H9 (cell line): ENCODE measurements at regions not wholly inside any gene's neighbourhood (a gene's known extent, or its start where the extent isn't known, plus 50 kb on each side); places are given as distances from the start of the nearest gene placed in this dataset.
"Not testable (repeated sequence)": the region's sequence is repeated elsewhere in the genome, so short reads cannot be mapped to it uniquely, and the experiment has no call there.

Experiments used
- DNase-seq: peaks from one replicate; pipeline ENCODE4 v3.0.0-alpha.2; 2017
- H2AFZ ChIP-seq: one replicate; pipeline ENCODE4 v1.6.1; 2013; ENCODE audit warnings: mild to moderate bottlenecking, low read length, control low read depth, moderate library complexity
- H2AK5ac ChIP-seq: 2 replicates; pipeline ENCODE4 v1.6.1; 2013; ENCODE audit warnings: low read length, control low read depth, mixed read lengths; ENCODE audit not compliant: insufficient read length
- H2BK120ac ChIP-seq: one replicate; pipeline ENCODE4 v1.6.1; 2013; ENCODE audit warnings: low read depth, mild to moderate bottlenecking, low read length, control low read depth, inconsistent platforms; ENCODE audit not compliant: poor library complexity, severe bottlenecking
- H2BK12ac ChIP-seq: 2 replicates; pipeline ENCODE4 v1.6.1; 2013; ENCODE audit warnings: low read length, control low read depth, mixed read lengths, low read depth; ENCODE audit not compliant: insufficient read length
- H2BK15ac ChIP-seq: 2 replicates; pipeline ENCODE4 v1.6.1; 2013; ENCODE audit warnings: low read depth, low read length, control low read depth
- H2BK20ac ChIP-seq: one replicate; pipeline ENCODE4 v1.6.1; 2013; ENCODE audit warnings: low read depth, mild to moderate bottlenecking, low read length, control low read depth, inconsistent platforms; ENCODE audit not compliant: poor library complexity, severe bottlenecking
- H2BK5ac ChIP-seq: 2 replicates; pipeline ENCODE4 v1.6.1; 2013; ENCODE audit warnings: low read length, control low read depth, mixed read lengths; ENCODE audit not compliant: insufficient read length
- H3K14ac ChIP-seq: 2 replicates; pipeline ENCODE4 v1.6.1; 2013; ENCODE audit warnings: low read length, control low read depth; ENCODE audit not compliant: insufficient read depth
- H3K18ac ChIP-seq: 2 replicates; pipeline ENCODE4 v1.6.1; 2013; ENCODE audit warnings: low read depth, mild to moderate bottlenecking, mixed read lengths, low read length, control low read depth; ENCODE audit not compliant: insufficient read length
- H3K23ac ChIP-seq: 2 replicates; pipeline ENCODE4 v1.6.1; 2013; ENCODE audit warnings: low read length, control low read depth, mixed read lengths, low read depth; ENCODE audit not compliant: insufficient read length
- H3K23me2 ChIP-seq: 2 replicates; pipeline ENCODE4 v1.6.1; 2013; ENCODE audit warnings: low read depth, mild to moderate bottlenecking, mixed read lengths, low read length, control low read depth; ENCODE audit not compliant: insufficient read length, poor library complexity, severe bottlenecking
- H3K27ac ChIP-seq: 2 replicates; pipeline ENCODE4 v1.5.1; 2013; ENCODE audit warnings: low read length, control low read depth, mixed read lengths, low read depth; ENCODE audit not compliant: insufficient read length
- H3K27me3 ChIP-seq: 2 replicates; pipeline ENCODE4 v1.6.1; 2013; ENCODE audit warnings: low read length, control low read depth, inconsistent platforms; ENCODE audit not compliant: insufficient read depth
- H3K4ac ChIP-seq: 2 replicates; pipeline ENCODE4 v1.6.1; 2013; ENCODE audit warnings: low read depth, mild to moderate bottlenecking, control low read depth, inconsistent platforms, low read length, moderate library complexity
- H3K4me1 ChIP-seq: 2 replicates; pipeline ENCODE4 v1.6.1; 2013; ENCODE audit warnings: low read length, control low read depth, inconsistent platforms; ENCODE audit not compliant: insufficient read depth
- H3K4me2 ChIP-seq: 2 replicates; pipeline ENCODE4 v1.6.1; 2013; ENCODE audit warnings: low read length, control low read depth, mixed read lengths; ENCODE audit not compliant: insufficient read length, insufficient read depth
- H3K56ac ChIP-seq: 2 replicates; pipeline ENCODE4 v1.6.1; 2013; ENCODE audit warnings: low read depth, mild to moderate bottlenecking, mixed read lengths, low read length, control low read depth; ENCODE audit not compliant: insufficient read length
- H3K79me1 ChIP-seq: 2 replicates; pipeline ENCODE4 v1.6.1; 2013; ENCODE audit warnings: low read depth, mild to moderate bottlenecking, moderate library complexity, low read length, control low read depth, inconsistent platforms; ENCODE audit not compliant: insufficient read depth, poor library complexity, severe bottlenecking
- H3K79me2 ChIP-seq: 2 replicates; pipeline ENCODE4 v1.6.1; 2013; ENCODE audit warnings: low read length, control low read depth, inconsistent platforms; ENCODE audit not compliant: insufficient read depth
- H3K9ac ChIP-seq: 2 replicates; pipeline ENCODE4 v1.6.1; 2013; ENCODE audit warnings: low read length, control low read depth, mixed read lengths; ENCODE audit not compliant: insufficient read length; ENCODE audit errors: extremely low read depth
- H3K9me3 ChIP-seq: one replicate; pipeline ENCODE4 v1.6.1; 2013; ENCODE audit warnings: low read depth, low read length, inconsistent platforms; ENCODE audit not compliant: control insufficient read depth
- H3T11ph ChIP-seq: one replicate; pipeline ENCODE4 v1.6.1; 2013; ENCODE audit warnings: mild to moderate bottlenecking, low read length, control low read depth, inconsistent platforms
- H4K20me1 ChIP-seq: one replicate; pipeline ENCODE4 v1.6.1; 2013; ENCODE audit not compliant: control insufficient read depth, insufficient read length, insufficient read depth
- H4K5ac ChIP-seq: 2 replicates; pipeline ENCODE4 v1.6.1; 2013; ENCODE audit warnings: low read depth, mild to moderate bottlenecking, mixed read lengths, low read length, control low read depth; ENCODE audit not compliant: insufficient read length
- H4K8ac ChIP-seq: replicated peaks from 2 replicates; pipeline ENCODE4 v1.6.1; 2013; ENCODE audit warnings: low read length, control low read depth, mixed read lengths, low read depth; ENCODE audit not compliant: insufficient read length
- H4K91ac ChIP-seq: 2 replicates; pipeline ENCODE4 v1.6.1; 2013; ENCODE audit warnings: low read depth, mild to moderate bottlenecking, moderate library complexity, mixed read lengths, low read length, control low read depth; ENCODE audit not compliant: insufficient read length
- H3K27ac Mint-ChIP-seq, 3 experiments: 2 replicates in 2 of 3; 3 replicates in 1 of 3; pipeline ENCODE4 v1.8.0; 2020 to 2021; ENCODE audit warnings: mixed read lengths in 3 of 3, mild to moderate bottlenecking in 1 of 3, moderate library complexity in 1 of 3
- H3K27me3 Mint-ChIP-seq: 2 replicates; pipeline ENCODE4 v1.8.0; 2021; ENCODE audit warnings: low read depth, mild to moderate bottlenecking, moderate library complexity, mixed read lengths
- H3K36me3 Mint-ChIP-seq, 3 experiments: 2 replicates in 2 of 3; 3 replicates in 1 of 3; pipeline ENCODE4 v1.8.0; 2020 to 2021; ENCODE audit warnings: low read depth in 3 of 3, mixed read lengths in 3 of 3; ENCODE audit not compliant: insufficient read depth in 1 of 3
- H3K4me1 Mint-ChIP-seq, 2 experiments: 2 replicates each; pipeline ENCODE4 v1.8.0; 2020; ENCODE audit warnings: mixed read lengths in 2 of 2
- H3K4me3 Mint-ChIP-seq, 2 experiments: 2 replicates in 1 of 2; 3 replicates in 1 of 2; pipeline ENCODE4 v1.8.0; 2020 to 2021; ENCODE audit warnings: mild to moderate bottlenecking in 2 of 2, mixed read lengths in 2 of 2, moderate library complexity in 1 of 2
- H3K9me3 Mint-ChIP-seq, 2 experiments: 2 replicates in 1 of 2; 3 replicates in 1 of 2; pipeline ENCODE4 v1.8.0; 2020; ENCODE audit warnings: mild to moderate bottlenecking in 2 of 2, mixed read lengths in 2 of 2, moderate library complexity in 1 of 2
- WGBS: extraction: QIAGEN DNeasy Blood & Tissue Kit; methylation state at CpG from one replicate; pipeline ENCODE4 v1.1.7; 2013; ENCODE audit warnings: missing lambda C conversion rate, low lambda C conversion rate, mixed read lengths; ENCODE audit not compliant: insufficient read length; ENCODE audit errors: extremely low coverage; 5-methylcytosine and 5-hydroxymethylcytosine counted together

DNA sequence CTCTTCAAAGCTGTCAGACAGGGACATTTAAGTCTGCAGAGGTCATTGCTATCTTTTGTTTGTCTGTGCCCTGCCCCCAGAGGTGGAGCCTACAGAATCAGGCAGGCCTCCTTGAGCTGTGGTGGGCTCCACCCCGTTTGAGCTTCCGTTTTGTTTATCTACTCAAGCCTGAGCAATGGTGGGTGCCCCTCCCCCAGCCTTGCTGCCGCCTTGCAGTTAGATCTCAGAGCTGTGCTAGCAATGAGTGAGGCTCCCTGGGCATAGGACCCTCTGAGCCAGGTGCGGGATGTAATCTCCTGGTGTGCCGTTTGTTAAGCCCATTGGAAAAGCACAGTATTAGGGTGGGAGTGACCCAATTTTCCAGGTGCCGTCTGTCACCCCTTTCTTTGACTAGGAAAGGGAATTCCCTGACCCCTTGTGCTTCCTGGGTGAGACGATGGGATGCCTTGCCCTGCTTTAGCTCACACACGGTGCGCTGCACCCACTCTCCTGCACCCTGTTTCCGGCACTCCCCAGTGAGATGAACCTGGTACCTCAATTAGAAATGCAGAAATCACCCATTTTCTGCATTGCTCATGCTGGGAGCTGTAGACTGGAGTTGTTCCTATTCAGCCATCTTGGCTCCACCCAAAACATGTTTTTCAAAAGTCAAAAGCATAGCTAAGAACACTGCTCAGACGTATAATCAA lies 244.7 kb downstream of the CENPC start:
- H2BK5ac ChIP-seq, H3K27ac ChIP-seq, H2BK15ac ChIP-seq, H3K23ac ChIP-seq, H3K4me2 ChIP-seq, H3K4me1 ChIP-seq, H3K4ac ChIP-seq, H3K14ac ChIP-seq, H3K4me3 Mint-ChIP-seq, H4K5ac ChIP-seq, H2BK12ac ChIP-seq, H3K9ac ChIP-seq, H2AK5ac ChIP-seq, H3K56ac ChIP-seq, H3K4me1 Mint-ChIP-seq, H3T11ph ChIP-seq, H3K27me3 ChIP-seq, H3K27me3 Mint-ChIP-seq, H3K79me1 ChIP-seq, H3K23me2 ChIP-seq, H2AFZ ChIP-seq, H4K20me1 ChIP-seq, H3K18ac ChIP-seq, H4K91ac ChIP-seq, H3K9me3 ChIP-seq, DNase-seq, H2BK120ac ChIP-seq, H2BK20ac ChIP-seq, H4K8ac ChIP-seq, H3K79me2 ChIP-seq: not testable (repeated sequence)
- H3K9me3 Mint-ChIP-seq, result peaks cover 12 to 19% of the 10 kb centered on the region in 2 experiments
- no CpG with 5 or more reads among the region's 11 CpGs for WGBS
- H3K27ac Mint-ChIP-seq, result peak overlapping the region in 1 of 3 experiments; percentile 67; a peak in 1 of 7 replicates
- peaks cover 4 to 21% (median 4%) of the 10 kb centered on the region in 3 experiments; a peak in 5 of 7 replicates for H3K36me3 Mint-ChIP-seq
